ENCODE measurements at regions not wholly inside any gene's neighbourhood (a gene's known extent, or its start where the extent isn't known, plus 50 kb on each side); places are given as distances from the start of the nearest gene placed in this dataset.

DNA sequence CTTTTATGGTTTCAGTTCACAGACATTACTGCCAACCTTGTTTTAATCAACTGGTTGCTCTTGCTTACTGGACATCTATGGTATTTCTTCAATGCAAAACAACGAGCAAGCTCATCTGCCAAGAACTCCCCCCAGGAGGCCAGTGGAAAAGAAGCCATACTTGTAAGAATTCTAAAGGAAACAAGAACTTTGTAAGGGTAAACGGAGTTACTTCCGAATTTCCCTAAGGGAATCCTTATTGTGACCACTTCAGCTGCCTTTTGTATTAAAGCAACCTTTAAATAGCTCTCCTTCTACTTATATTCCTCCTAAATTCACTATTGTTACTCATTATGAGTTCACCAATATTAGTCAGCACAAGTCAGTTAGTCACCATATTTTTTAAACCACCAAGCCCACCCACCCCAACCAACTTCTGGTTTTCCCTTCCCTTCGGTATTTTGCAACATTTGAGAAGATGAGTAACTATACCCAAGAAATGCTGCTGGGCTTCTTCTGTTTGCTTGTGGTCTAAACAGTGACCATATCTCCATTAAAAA lies 602.8 kb upstream of the DIPK2B start:
- Histone ChIP-seq H3K27ac (ENCODE audit: extremely low read depth, low read depth, low read length) (no peak overlapping the region), H3K79me2 (ENCODE audit: control insufficient read depth, insufficient read depth, low read length) (no peaks in the 10 kb centered on the region), H3K4me2 (ENCODE audit: insufficient read depth, low read length) (no peak overlapping the region), H3K4me3 (no peak overlapping the region), H3K27me3 (ENCODE audit: control insufficient read depth in 2 of 2, insufficient read depth in 2 of 2, low read length in 2 of 2) (no peaks in the 10 kb centered on the region), H3K4me1 (replicated peaks in 1 of 2; ENCODE audit: control insufficient read depth in 2 of 2, insufficient read depth in 2 of 2, low read length in 2 of 2) (no peaks in the 10 kb centered on the region), H4K20me1 (replicated peaks; ENCODE audit: control insufficient read depth, insufficient read depth, low read length) (no peaks in the 10 kb centered on the region), H3K9me3 (replicated peaks; ENCODE audit: control insufficient read depth, insufficient read depth, low read depth, low read length) (no peaks in the 10 kb centered on the region), H3K9me1 (ENCODE audit: control insufficient read depth, insufficient read depth, low read length) (no peaks in the 10 kb centered on the region), H3K36me3 (ENCODE audit: control insufficient read depth, insufficient read depth, low read length) (no peaks in the 10 kb centered on the region), H3K9ac (ENCODE audit: insufficient read depth in 1 of 2, low read depth in 2 of 2, low read length in 2 of 2) (no peak overlapping the region), H2AFZ (ENCODE audit: low read depth, low read length) (no peak overlapping the region)
- CTCF ChIA-PET (ENCODE audit: low intra/inter-chr PET ratio), result no interaction called here
- in situ Hi-C loops (cut with MboI), result no loop called here
- POLR2A ChIA-PET, result no interaction called here
- no TSS peak for BruUV-seq (replicated peaks)
- ATAC-seq (no peak), DNase-seq (ENCODE audit: extremely low read depth in 1 of 4, low spot score in 3 of 4) (no peak), FAIRE-seq (no peak)
- 7% methylated on average over 3 of the region's 4 CpGs for WGBS (ENCODE audit: insufficient coverage, low coverage, missing lambda C conversion rate)
- intact Hi-C loops (cut with micrococcal nuclease), result loop anchor here (5.0 kb wide), 1 partner anchor 604 kb away; no protein-coding TSS in a partner anchor
- no peak for TF ChIP-seq SIN3A (IDR thresholded peaks at IDR 0.05; ENCODE audit: borderline replicate concordance in 2 of 2, control insufficient read depth in 1 of 2, low read depth in 2 of 2, low read length in 2 of 2)
- TF ChIP-seq NFXL1 (CRISPR knock-in tag; IDR thresholded peaks at IDR 0.05), result no peak
- TF ChIP-seq ZNF79 (CRISPR knock-in tag; IDR thresholded peaks at IDR 0.05; ENCODE audit: low read depth), result no peak
- no peak for TF ChIP-seq ZNF561 (CRISPR knock-in tag; conservative IDR thresholded peaks at IDR 0.05)
- TF ChIP-seq, protein P1, sequence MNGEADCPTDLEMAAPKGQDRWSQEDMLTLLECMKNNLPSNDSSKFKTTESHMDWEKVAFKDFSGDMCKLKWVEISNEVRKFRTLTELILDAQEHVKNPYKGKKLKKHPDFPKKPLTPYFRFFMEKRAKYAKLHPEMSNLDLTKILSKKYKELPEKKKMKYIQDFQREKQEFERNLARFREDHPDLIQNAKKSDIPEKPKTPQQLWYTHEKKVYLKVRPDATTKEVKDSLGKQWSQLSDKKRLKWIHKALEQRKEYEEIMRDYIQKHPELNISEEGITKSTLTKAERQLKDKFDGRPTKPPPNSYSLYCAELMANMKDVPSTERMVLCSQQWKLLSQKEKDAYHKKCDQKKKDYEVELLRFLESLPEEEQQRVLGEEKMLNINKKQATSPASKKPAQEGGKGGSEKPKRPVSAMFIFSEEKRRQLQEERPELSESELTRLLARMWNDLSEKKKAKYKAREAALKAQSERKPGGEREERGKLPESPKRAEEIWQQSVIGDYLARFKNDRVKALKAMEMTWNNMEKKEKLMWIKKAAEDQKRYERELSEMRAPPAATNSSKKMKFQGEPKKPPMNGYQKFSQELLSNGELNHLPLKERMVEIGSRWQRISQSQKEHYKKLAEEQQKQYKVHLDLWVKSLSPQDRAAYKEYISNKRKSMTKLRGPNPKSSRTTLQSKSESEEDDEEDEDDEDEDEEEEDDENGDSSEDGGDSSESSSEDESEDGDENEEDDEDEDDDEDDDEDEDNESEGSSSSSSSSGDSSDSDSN (IDR thresholded peaks at IDR 0.05; ENCODE audit: borderline replicate concordance in 1 of 2, low read depth in 2 of 2, low read length in 2 of 2), result no peak
- no peak for TF ChIP-seq MEF2D (tag; conservative IDR thresholded peaks at IDR 0.05; ENCODE audit: low read depth)
- no peak for TF ChIP-seq FOS (IDR thresholded peaks at IDR 0.05; ENCODE audit: extremely low read depth, insufficient read length)
